HepG2 (cell line): ENCODE measurements at regions not wholly inside any gene's neighbourhood (a gene's known extent, or its start where the extent isn't known, plus 50 kb on each side); places are given as distances from the start of the nearest gene placed in this dataset.

Experiments
- ATAC-seq: fragments of 200-7000 bp; cut with Tn5 transposase; 3 replicates; pipeline ENCODE4 v1.9.1; 2020; ENCODE audit warnings: mild to moderate bottlenecking, moderate library complexity
- BruUV-seq: library from RNA; stranded (reverse); fragments of 400-500 nt; replicated peaks from 2 replicates; lab custom pipeline; 2021; lab: Mats Ljungman, UMichigan
- CTCF ChIA-PET: fragments of 300-600 bp; formaldehyde crosslinking; extraction: SDS; loops from one replicate; lab custom pipeline; 2021; ENCODE audit warnings: low total read pairs, inconsistent platforms, low intra/inter-chr PET ratio; lab: Yijun Ruan, JAX
- POLR2A ChIA-PET: fragments of 350-600 bp; sonication (Branson Sonifier 250); formaldehyde crosslinking; loops from one replicate; lab custom pipeline; 2020; ENCODE audit warnings: antibody characterized with exemption, inconsistent platforms; lab: Yijun Ruan, JAX
- DNase-seq: peaks from one replicate; pipeline ENCODE4 v3.0.0-alpha.2; 2015; ENCODE audit warnings: low spot score
- FAIRE-seq: peaks from 3 replicates; lab custom pipeline; 2011; peaks lifted over from hg19 to GRCh38; lab: Jason Lieb, UNC
- H2AFZ ChIP-seq: one replicate; pipeline ENCODE4 v1.6.1; 2011; ENCODE audit warnings: low read length, inconsistent platforms
- H3K27ac ChIP-seq: fragments of 300-600 bp; 3 replicates; pipeline ENCODE4 v1.8.0; 2011; ENCODE audit warnings: mixed run types, mild to moderate bottlenecking, mixed read lengths, low read length, inconsistent platforms; ENCODE audit not compliant: insufficient read depth; ENCODE audit errors: extremely low read length
- H3K27me3 ChIP-seq, 2 experiments: fragments of 200-600 bp in 1 of 2; 2 replicates in 1 of 2; 3 replicates in 1 of 2; pipeline versions ENCODE4 v1.6.0 to v1.8.0; 2011; ENCODE audit warnings: low read length in 2 of 2, mild to moderate bottlenecking in 2 of 2, moderate library complexity in 2 of 2, inconsistent platforms in 1 of 2; ENCODE audit not compliant: insufficient read depth in 2 of 2, control insufficient read depth in 1 of 2
- H3K36me3 ChIP-seq, 2 experiments: fragments of 200-600 bp in 1 of 2; replicated peaks in 1 of 2; 2 replicates in 1 of 2; 3 replicates in 1 of 2; pipeline versions ENCODE4 v1.5.1 to v1.8.0; 2011; ENCODE audit warnings: low read length in 2 of 2, inconsistent platforms in 1 of 2; ENCODE audit not compliant: insufficient read depth in 2 of 2, control insufficient read depth in 1 of 2
- H3K4me1 ChIP-seq: 2 replicates; pipeline ENCODE4 v1.5.1; 2012; ENCODE audit warnings: low read length, inconsistent platforms; ENCODE audit not compliant: insufficient read depth
- H3K4me2 ChIP-seq: 2 replicates; pipeline ENCODE4 v1.6.0; 2011; ENCODE audit warnings: low read depth, low read length, inconsistent platforms
- H3K4me3 ChIP-seq, 3 experiments: fragments of 200-600 bp in 1 of 3; sonication (generic), shearing (Covaris generic) in 1 of 3; replicated peaks in 1 of 3; 2 replicates each; pipeline ENCODE4 v1.5.1; 2011 to 2016; ENCODE audit warnings: low read length in 3 of 3, inconsistent platforms in 2 of 3, low read depth in 2 of 3, mild to moderate bottlenecking in 2 of 3, control low read depth in 1 of 3, mixed read lengths in 1 of 3; ENCODE audit not compliant: insufficient read depth in 1 of 3
- H3K79me2 ChIP-seq: one replicate; pipeline ENCODE4 v1.6.1; 2011; ENCODE audit warnings: low read length, inconsistent platforms; ENCODE audit not compliant: insufficient read depth
- H3K9ac ChIP-seq: 2 replicates; pipeline ENCODE4 v1.6.0; 2011; ENCODE audit warnings: mild to moderate bottlenecking, low read depth, low read length, inconsistent platforms; ENCODE audit not compliant: insufficient read depth
- H3K9me3 ChIP-seq: 2 replicates; pipeline ENCODE4 v1.5.1; 2012; ENCODE audit warnings: mild to moderate bottlenecking, low read length
- H4K20me1 ChIP-seq: 2 replicates; pipeline ENCODE4 v1.6.0; 2011; ENCODE audit warnings: inconsistent platforms, mild to moderate bottlenecking, low read length, moderate library complexity; ENCODE audit not compliant: insufficient read depth
- ARNTL ChIP-seq: sonication (generic); formaldehyde crosslinking; IDR thresholded peaks from 2 replicates; pipeline ENCODE4 v1.4.0; 2020; ENCODE audit warnings: mild to moderate bottlenecking, missing genetic modification reagents
- ATM ChIP-seq: fragments of 450-650 bp; IDR thresholded peaks from 2 replicates; pipeline ENCODE4 v1.7.1; 2017; ENCODE audit warnings: mild to moderate bottlenecking, borderline replicate concordance
- PHB2 ChIP-seq: fragments of 450-650 bp; IDR thresholded peaks from 2 replicates; pipeline ENCODE4 v1.6.1; 2018; ENCODE audit not compliant: partially characterized antibody
- U2AF2 ChIP-seq: fragments of 200-400 bp; formaldehyde crosslinking; IDR thresholded peaks from 2 replicates; pipeline ENCODE4 v1.6.1; 2017; ENCODE audit warnings: low read depth, mild to moderate bottlenecking, low read length
- YEATS2 ChIP-seq: sonication (generic); formaldehyde crosslinking; IDR thresholded peaks from 2 replicates; pipeline ENCODE4 v1.4.0; 2020; ENCODE audit warnings: missing genetic modification reagents, borderline replicate concordance
- YEATS4 ChIP-seq: sonication (generic); formaldehyde crosslinking; IDR thresholded peaks from 2 replicates; pipeline ENCODE4 v1.4.0; 2020; ENCODE audit warnings: missing genetic modification reagents, borderline replicate concordance
- ZBTB7A ChIP-seq: sonication (generic); formaldehyde crosslinking; IDR thresholded peaks from 2 replicates; pipeline ENCODE4 v1.8.0; 2022; ENCODE audit warnings: mild to moderate bottlenecking, missing genetic modification reagents
- ZNF160 ChIP-seq: sonication (generic); formaldehyde crosslinking; IDR thresholded peaks from 2 replicates; pipeline ENCODE4 v1.8.0; 2022; ENCODE audit warnings: mild to moderate bottlenecking, inconsistent platforms, missing genetic modification reagents
- ZNF382 ChIP-seq: sonication (generic); formaldehyde crosslinking; IDR thresholded peaks from 2 replicates; pipeline ENCODE4 v1.5.0; 2020; ENCODE audit warnings: missing genetic modification reagents, mild to moderate bottlenecking, borderline replicate concordance
- ZNF629 ChIP-seq: sonication (generic); formaldehyde crosslinking; conservative IDR thresholded peaks from 2 replicates; pipeline ENCODE4 v1.5.0; 2020; ENCODE audit warnings: missing genetic modification reagents
- ZNF891 ChIP-seq: sonication (generic); formaldehyde crosslinking; IDR thresholded peaks from 2 replicates; pipeline ENCODE4 v1.5.0; 2020; ENCODE audit warnings: mild to moderate bottlenecking, missing genetic modification reagents
- WGBS: methylation state at CpG from one replicate; pipeline ENCODE4 v1.1.6; 2017; ENCODE audit warnings: low lambda C conversion rate; 5-methylcytosine and 5-hydroxymethylcytosine counted together
- in situ Hi-C: cut with HindIII; loops from 2 replicates; pipeline ENCODE4 v1.10.0; 2017; ENCODE audit warnings: low pct_unique_long_range_greater_than_20kb; ENCODE audit not compliant: extremely low pct_ligation_motif_present
- intact Hi-C: fragments of 100-400 bp; cut with micrococcal nuclease; formaldehyde crosslinking; loops from one replicate; pipeline ENCODE4 v1.10.0; 2022; ENCODE audit not compliant: unreplicated experiment
- TF ChIP-seq, protein P1 (sequence below): sonication (generic); formaldehyde crosslinking; IDR thresholded peaks from 2 replicates; pipeline ENCODE4 v1.4.0; 2020; ENCODE audit warnings: mild to moderate bottlenecking, low read depth, missing genetic modification reagents
- TF ChIP-seq, protein P2 (sequence below): sonication (generic); formaldehyde crosslinking; IDR thresholded peaks from 2 replicates; pipeline ENCODE4 v1.4.0; 2020; ENCODE audit warnings: missing genetic modification reagents, borderline replicate concordance
- TF ChIP-seq, protein P3 (sequence below): sonication (generic); formaldehyde crosslinking; IDR thresholded peaks from 2 replicates; pipeline ENCODE4 v1.8.0; 2022; ENCODE audit warnings: mild to moderate bottlenecking, missing genetic modification reagents, moderate library complexity
- TF ChIP-seq, protein P4 (sequence below): sonication (generic); formaldehyde crosslinking; IDR thresholded peaks from 2 replicates; pipeline ENCODE4 v1.4.0; 2020; ENCODE audit warnings: missing genetic modification reagents

DNA sequence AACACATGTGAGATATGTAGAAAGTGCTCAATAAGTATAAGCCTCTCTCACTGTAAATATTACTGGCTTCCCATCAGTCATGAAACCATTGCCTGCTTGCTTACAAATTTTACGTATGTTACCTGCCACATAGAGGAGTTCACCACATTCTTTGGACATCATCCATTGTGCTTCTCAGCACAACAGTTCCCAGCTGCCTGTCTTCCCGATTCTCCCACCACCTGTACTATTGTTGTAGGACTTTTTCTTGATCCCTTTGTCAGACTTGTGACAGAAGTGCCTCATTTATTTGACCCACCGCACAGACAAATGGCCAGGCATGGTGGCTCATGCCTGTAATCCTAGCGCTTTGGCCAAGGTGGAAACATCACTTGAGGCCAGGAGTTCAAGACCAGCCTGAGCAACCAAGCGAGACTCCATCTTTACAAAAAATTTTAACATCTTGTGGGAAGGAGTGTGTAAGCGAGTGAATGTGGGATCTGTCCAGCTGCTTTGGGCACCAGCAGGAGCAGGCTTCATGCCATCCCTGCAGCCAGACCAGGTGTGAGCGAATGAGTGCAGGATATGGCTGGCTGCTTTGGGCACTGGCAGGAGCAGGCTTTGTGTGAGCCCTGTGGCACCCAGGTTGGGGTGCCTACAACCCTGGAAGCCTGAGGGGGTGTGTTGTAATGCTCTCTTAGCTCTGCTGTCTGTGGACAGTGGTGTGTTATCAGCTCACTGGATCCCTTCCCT lies 139.9 kb upstream of the ELL2 start:
- Histone ChIP-seq H4K20me1 (no peaks in the 10 kb centered on the region), H3K4me2 (no peak overlapping the region), H3K4me3 (no peak overlapping the region), H3K79me2 (no peaks in the 10 kb centered on the region), H2AFZ (no peak overlapping the region), H3K9ac (no peak overlapping the region), H3K36me3 (no peaks in the 10 kb centered on the region), H3K27me3 (no peaks in the 10 kb centered on the region), H3K4me1 (peaks cover 21% of the 10 kb centered on the region), H3K27ac (no peak overlapping the region), H3K9me3 (no peaks in the 10 kb centered on the region)
- WGBS = 96% methylated on average over 7 of the region's 7 CpGs
- FAIRE-seq = no peak
- intact Hi-C loops = no loop called here
- DNase-seq = no peak
- ChIA-PET CTCF (no interaction called here), POLR2A (no interaction called here)
- ATAC-seq = no peak
- in situ Hi-C loops = no loop called here
- BruUV-seq = no TSS peak
- TF ChIP-seq ATM = no peak
- TF ChIP-seq ZNF160 (CRISPR knock-in tag) = no peak
- no peak for TF ChIP-seq ZBTB7A (CRISPR knock-in tag)
- no peak for TF ChIP-seq ZNF891 (CRISPR knock-in tag)
- no peak for TF ChIP-seq PHB2
- TF ChIP-seq, protein P1, sequence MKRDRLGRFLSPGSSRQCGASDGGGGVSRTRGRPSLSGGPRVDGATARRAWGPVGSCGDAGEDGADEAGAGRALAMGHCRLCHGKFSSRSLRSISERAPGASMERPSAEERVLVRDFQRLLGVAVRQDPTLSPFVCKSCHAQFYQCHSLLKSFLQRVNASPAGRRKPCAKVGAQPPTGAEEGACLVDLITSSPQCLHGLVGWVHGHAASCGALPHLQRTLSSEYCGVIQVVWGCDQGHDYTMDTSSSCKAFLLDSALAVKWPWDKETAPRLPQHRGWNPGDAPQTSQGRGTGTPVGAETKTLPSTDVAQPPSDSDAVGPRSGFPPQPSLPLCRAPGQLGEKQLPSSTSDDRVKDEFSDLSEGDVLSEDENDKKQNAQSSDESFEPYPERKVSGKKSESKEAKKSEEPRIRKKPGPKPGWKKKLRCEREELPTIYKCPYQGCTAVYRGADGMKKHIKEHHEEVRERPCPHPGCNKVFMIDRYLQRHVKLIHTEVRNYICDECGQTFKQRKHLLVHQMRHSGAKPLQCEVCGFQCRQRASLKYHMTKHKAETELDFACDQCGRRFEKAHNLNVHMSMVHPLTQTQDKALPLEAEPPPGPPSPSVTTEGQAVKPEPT = no peak
- no peak for TF ChIP-seq ARNTL (CRISPR knock-in tag)
- no peak for TF ChIP-seq YEATS4
- TF ChIP-seq, protein P2, sequence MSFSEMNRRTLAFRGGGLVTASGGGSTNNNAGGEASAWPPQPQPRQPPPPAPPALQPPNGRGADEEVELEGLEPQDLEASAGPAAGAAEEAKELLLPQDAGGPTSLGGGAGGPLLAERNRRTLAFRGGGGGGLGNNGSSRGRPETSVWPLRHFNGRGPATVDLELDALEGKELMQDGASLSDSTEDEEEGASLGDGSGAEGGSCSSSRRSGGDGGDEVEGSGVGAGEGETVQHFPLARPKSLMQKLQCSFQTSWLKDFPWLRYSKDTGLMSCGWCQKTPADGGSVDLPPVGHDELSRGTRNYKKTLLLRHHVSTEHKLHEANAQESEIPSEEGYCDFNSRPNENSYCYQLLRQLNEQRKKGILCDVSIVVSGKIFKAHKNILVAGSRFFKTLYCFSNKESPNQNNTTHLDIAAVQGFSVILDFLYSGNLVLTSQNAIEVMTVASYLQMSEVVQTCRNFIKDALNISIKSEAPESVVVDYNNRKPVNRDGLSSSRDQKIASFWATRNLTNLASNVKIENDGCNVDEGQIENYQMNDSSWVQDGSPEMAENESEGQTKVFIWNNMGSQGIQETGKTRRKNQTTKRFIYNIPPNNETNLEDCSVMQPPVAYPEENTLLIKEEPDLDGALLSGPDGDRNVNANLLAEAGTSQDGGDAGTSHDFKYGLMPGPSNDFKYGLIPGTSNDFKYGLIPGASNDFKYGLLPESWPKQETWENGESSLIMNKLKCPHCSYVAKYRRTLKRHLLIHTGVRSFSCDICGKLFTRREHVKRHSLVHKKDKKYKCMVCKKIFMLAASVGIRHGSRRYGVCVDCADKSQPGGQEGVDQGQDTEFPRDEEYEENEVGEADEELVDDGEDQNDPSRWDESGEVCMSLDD (CRISPR knock-in tag) = no peak
- TF ChIP-seq, protein P3, sequence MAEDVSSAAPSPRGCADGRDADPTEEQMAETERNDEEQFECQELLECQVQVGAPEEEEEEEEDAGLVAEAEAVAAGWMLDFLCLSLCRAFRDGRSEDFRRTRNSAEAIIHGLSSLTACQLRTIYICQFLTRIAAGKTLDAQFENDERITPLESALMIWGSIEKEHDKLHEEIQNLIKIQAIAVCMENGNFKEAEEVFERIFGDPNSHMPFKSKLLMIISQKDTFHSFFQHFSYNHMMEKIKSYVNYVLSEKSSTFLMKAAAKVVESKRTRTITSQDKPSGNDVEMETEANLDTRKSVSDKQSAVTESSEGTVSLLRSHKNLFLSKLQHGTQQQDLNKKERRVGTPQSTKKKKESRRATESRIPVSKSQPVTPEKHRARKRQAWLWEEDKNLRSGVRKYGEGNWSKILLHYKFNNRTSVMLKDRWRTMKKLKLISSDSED (CRISPR knock-in tag) = no peak
- TF ChIP-seq ZNF629 = no peak
- TF ChIP-seq, protein P4, sequence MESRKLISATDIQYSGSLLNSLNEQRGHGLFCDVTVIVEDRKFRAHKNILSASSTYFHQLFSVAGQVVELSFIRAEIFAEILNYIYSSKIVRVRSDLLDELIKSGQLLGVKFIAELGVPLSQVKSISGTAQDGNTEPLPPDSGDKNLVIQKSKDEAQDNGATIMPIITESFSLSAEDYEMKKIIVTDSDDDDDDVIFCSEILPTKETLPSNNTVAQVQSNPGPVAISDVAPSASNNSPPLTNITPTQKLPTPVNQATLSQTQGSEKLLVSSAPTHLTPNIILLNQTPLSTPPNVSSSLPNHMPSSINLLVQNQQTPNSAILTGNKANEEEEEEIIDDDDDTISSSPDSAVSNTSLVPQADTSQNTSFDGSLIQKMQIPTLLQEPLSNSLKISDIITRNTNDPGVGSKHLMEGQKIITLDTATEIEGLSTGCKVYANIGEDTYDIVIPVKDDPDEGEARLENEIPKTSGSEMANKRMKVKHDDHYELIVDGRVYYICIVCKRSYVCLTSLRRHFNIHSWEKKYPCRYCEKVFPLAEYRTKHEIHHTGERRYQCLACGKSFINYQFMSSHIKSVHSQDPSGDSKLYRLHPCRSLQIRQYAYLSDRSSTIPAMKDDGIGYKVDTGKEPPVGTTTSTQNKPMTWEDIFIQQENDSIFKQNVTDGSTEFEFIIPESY (CRISPR knock-in tag) = no peak
- TF ChIP-seq ZNF382 (CRISPR knock-in tag) = no peak
- TF ChIP-seq YEATS2 (CRISPR knock-in tag) = no peak
- TF ChIP-seq U2AF2 = no peak
